ENCODE measurements at regions not wholly inside any gene's neighbourhood (a gene's known extent, or its start where the extent isn't known, plus 50 kb on each side); places are given as distances from the start of the nearest gene placed in this dataset.

DNA sequence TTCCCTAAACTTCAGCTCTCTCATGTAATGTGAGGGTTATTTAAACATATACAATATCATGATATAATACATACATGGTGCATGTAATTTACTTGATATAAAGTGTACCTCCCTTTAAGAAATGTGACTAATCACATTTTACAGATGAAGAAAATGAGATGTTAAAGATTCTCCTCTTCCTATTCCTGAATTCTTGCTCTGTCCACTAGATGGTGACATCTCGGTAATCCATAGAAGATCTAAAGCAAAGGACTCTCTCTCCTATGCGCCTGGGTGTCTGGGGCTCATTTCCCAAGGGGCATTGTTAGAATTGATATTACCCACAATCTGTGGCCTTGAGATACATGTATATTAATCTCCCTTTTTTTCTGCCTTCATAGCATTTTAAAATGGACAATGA is 804.9 kb downstream of the RAB28 start:
- TF ChIP-seq ZNF570 (CRISPR knock-in tag; IDR thresholded peaks at IDR 0.05; ENCODE audit: borderline replicate concordance) (no peak), FOXM1 (CRISPR knock-in tag; IDR thresholded peaks at IDR 0.05) (no peak), MED8 (CRISPR knock-in tag; IDR thresholded peaks at IDR 0.05; ENCODE audit: insufficient replicate concordance) (no peak)

Measured in HepG2 (cell line).